B cell (primary cell): ENCODE measurements at regions not wholly inside any gene's neighbourhood (a gene's known extent, or its start where the extent isn't known, plus 50 kb on each side); places are given as distances from the start of the nearest gene placed in this dataset.

Source experiments
- ATAC-seq: fragments of 200-7000 bp; cut with Tn5 transposase; one replicate; pipeline ENCODE4 v1.10.0; 2021; ENCODE audit warnings: low read depth, mild to moderate bottlenecking, moderate number of reproducible peaks, moderate library complexity
- CTCF ChIA-PET: fragments of 350-600 bp; sonication (Branson Sonifier 250); formaldehyde crosslinking; loops from one replicate; lab custom pipeline; 2021; ENCODE audit warnings: antibody characterized with exemption, inconsistent platforms; lab: Charles Lee
- POLR2A ChIA-PET: fragments of 350-600 bp; sonication (Branson Sonifier 250); formaldehyde crosslinking; loops from one replicate; lab custom pipeline; 2021; ENCODE audit warnings: antibody characterized with exemption; lab: Charles Lee
- DNase-seq: peaks from one replicate; pipeline ENCODE4 v3.0.0; 2013
- H2AFZ ChIP-seq: 2 replicates; pipeline ENCODE4 v1.6.1; 2012; ENCODE audit warnings: mild to moderate bottlenecking, low read depth, low read length; ENCODE audit not compliant: insufficient read depth, poor library complexity, severe bottlenecking
- H3K27ac ChIP-seq, 2 donors: 1 replicate in 1 of 2; 2 replicates in 1 of 2; pipeline ENCODE4 v1.5.1; 2012 to 2013; ENCODE audit warnings: low read length in 2 of 2, mild to moderate bottlenecking in 2 of 2, moderate library complexity in 1 of 2
- H3K27me3 ChIP-seq, 4 experiments: fragments of 200-600 bp in 1 of 4; sonication (generic) in 1 of 4; replicated peaks in 1 of 4; 1 replicate in 2 of 4; 2 replicates in 2 of 4; pipeline versions ENCODE4 v1.6.1 to v1.7.0; 2013 to 2016; ENCODE audit warnings: low read length in 3 of 4, mild to moderate bottlenecking in 2 of 4, mixed read lengths in 1 of 4, moderate library complexity in 1 of 4; ENCODE audit not compliant: insufficient read depth in 4 of 4, control insufficient read depth in 3 of 4; ENCODE audit errors: control extremely low read depth in 1 of 4
- H3K36me3 ChIP-seq, 2 experiments: replicated peaks in 1 of 2; 1 replicate in 1 of 2; 2 replicates in 1 of 2; pipeline versions ENCODE4 v1.6.1 to v1.7.1; 2013; ENCODE audit warnings: low read length in 1 of 2; ENCODE audit not compliant: insufficient read depth in 2 of 2, control insufficient read depth in 1 of 2; ENCODE audit errors: control extremely low read depth in 1 of 2, extremely low read depth in 1 of 2
- H3K4me1 ChIP-seq, 2 donors: fragments of 200-600 bp in 1 of 2; sonication (generic) in 1 of 2; 1 replicate in 1 of 2; 2 replicates in 1 of 2; pipeline versions ENCODE4 v1.5.1 to v1.6.1; 2013 to 2017; ENCODE audit warnings: low read length in 2 of 2; ENCODE audit not compliant: control insufficient read depth in 2 of 2, insufficient read depth in 2 of 2
- H3K4me2 ChIP-seq: replicated peaks from 2 replicates; pipeline ENCODE3; 2012; ENCODE audit warnings: mild to moderate bottlenecking, low read depth, low read length; ENCODE audit not compliant: poor library complexity, severe bottlenecking
- H3K4me3 ChIP-seq, 5 experiments: fragments of 200-600 bp in 1 of 5; sonication (generic) in 1 of 5; 1 replicate in 3 of 5; 2 replicates in 2 of 5; pipeline versions ENCODE4 v1.5.1 to v1.7.0; 2011 to 2016; ENCODE audit warnings: low read length in 4 of 5, mild to moderate bottlenecking in 4 of 5, low read depth in 2 of 5, control low read depth in 1 of 5, moderate library complexity in 1 of 5; ENCODE audit not compliant: insufficient read depth in 1 of 5; ENCODE audit errors: control extremely low read depth in 1 of 5, extremely low read depth in 1 of 5
- H3K79me2 ChIP-seq: fragments of 200-600 bp; sonication (generic); one replicate; pipeline ENCODE4 v1.6.0; 2016; ENCODE audit warnings: low read length; ENCODE audit not compliant: control insufficient read depth, insufficient read depth
- H3K9ac ChIP-seq: fragments of 200-600 bp; sonication (generic); 2 replicates; pipeline ENCODE4 v1.6.1; 2017; ENCODE audit warnings: mild to moderate bottlenecking, low read length, moderate library complexity
- H3K9me3 ChIP-seq, 3 donors: one replicate each; pipeline versions ENCODE4 v1.6.1 to v1.7.1; 2013; ENCODE audit warnings: low read length in 2 of 3; ENCODE audit not compliant: control insufficient read depth in 2 of 3, insufficient read depth in 1 of 3; ENCODE audit errors: control extremely low read depth in 1 of 3
- H4K20me1 ChIP-seq: 2 replicates; pipeline ENCODE4 v1.6.0; 2012; ENCODE audit warnings: mild to moderate bottlenecking, low read length; ENCODE audit not compliant: insufficient read depth, control insufficient read depth, poor library complexity, severe bottlenecking
- H3K27ac Mint-ChIP-seq: one replicate; pipeline ENCODE4 v1.8.0; 2021; ENCODE audit warnings: mixed read lengths
- H3K27me3 Mint-ChIP-seq: one replicate; pipeline ENCODE4 v1.8.0; 2021; ENCODE audit warnings: mixed read lengths
- H3K4me1 Mint-ChIP-seq: one replicate; pipeline ENCODE4 v1.8.0; 2021; ENCODE audit warnings: mixed read lengths
- H3K4me3 Mint-ChIP-seq: one replicate; pipeline ENCODE4 v1.8.0; 2021; ENCODE audit warnings: mixed read lengths
- H3K9me3 Mint-ChIP-seq: one replicate; pipeline ENCODE4 v1.8.0; 2022; ENCODE audit warnings: mixed read lengths; ENCODE audit not compliant: insufficient read depth
- EZH2 ChIP-seq: IDR thresholded peaks from 2 replicates; pipeline ENCODE4 v1.6.1; 2012; ENCODE audit warnings: borderline replicate concordance, low read depth, mild to moderate bottlenecking, moderate library complexity, low read length; ENCODE audit not compliant: insufficient read depth, poor library complexity, severe bottlenecking
- WGBS: methylation state at CpG from one replicate; pipeline ENCODE4 v1.1.5; 2013; ENCODE audit warnings: missing lambda C conversion rate; ENCODE audit not compliant: insufficient coverage; 5-methylcytosine and 5-hydroxymethylcytosine counted together
- intact Hi-C: fragments of 100-400 bp; cut with micrococcal nuclease; formaldehyde crosslinking; loops from one replicate; pipeline ENCODE4 v1.10.0; 2022
- TF ChIP-seq, protein P1 (sequence below): fragments of 200-600 bp; IDR thresholded peaks from one replicate; pipeline ENCODE4 v1.8.0; 2022; ENCODE audit warnings: antibody characterized with exemption, mild to moderate bottlenecking

DNA sequence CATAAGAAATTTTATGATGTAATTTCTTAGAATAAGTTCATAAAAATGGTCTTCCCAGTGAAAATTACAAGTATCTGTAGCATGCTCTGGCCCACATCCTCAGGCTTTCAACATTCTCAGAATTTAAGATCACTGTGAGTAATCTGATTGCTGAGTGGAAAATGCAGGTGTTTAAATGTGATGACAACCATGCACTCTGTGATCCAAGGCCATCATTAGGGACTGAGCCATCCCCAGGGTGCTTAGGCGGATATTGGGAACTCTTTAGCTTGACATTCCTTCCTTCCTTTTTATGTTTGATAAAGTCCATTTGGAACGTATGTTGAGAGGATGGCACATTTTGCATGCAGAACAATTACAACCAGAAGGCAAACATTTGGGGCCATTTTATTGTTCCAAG is 95.5 kb downstream of the ARL4C start:
- ATAC-seq (no peak), DNase-seq (no peak)
- H3K4me1 Mint-ChIP-seq, result peaks cover 11% of the 10 kb centered on the region
- no peak overlapping the region for H3K9ac ChIP-seq
- H2AFZ ChIP-seq, result no peak overlapping the region
- H3K4me3 Mint-ChIP-seq, result no peak overlapping the region
- intact Hi-C loops, result no loop called here
- no peaks in the 10 kb centered on the region for H3K27me3 ChIP-seq
- H3K9me3 Mint-ChIP-seq, result no peaks in the 10 kb centered on the region
- H3K27me3 Mint-ChIP-seq, result peaks cover 8% of the 10 kb centered on the region
- 100% methylated on average over 1 of the region's 2 CpGs for WGBS
- H3K79me2 ChIP-seq, result no peaks in the 10 kb centered on the region
- H4K20me1 ChIP-seq, result no peaks in the 10 kb centered on the region
- POLR2A ChIA-PET, result interaction anchor here (0.6 kb wide), 1 partner anchor 34 kb away, joined by 4 read pairs; no protein-coding TSS in a partner anchor
- H3K4me3 ChIP-seq, result no peak overlapping the region
- TF ChIP-seq, protein P1, sequence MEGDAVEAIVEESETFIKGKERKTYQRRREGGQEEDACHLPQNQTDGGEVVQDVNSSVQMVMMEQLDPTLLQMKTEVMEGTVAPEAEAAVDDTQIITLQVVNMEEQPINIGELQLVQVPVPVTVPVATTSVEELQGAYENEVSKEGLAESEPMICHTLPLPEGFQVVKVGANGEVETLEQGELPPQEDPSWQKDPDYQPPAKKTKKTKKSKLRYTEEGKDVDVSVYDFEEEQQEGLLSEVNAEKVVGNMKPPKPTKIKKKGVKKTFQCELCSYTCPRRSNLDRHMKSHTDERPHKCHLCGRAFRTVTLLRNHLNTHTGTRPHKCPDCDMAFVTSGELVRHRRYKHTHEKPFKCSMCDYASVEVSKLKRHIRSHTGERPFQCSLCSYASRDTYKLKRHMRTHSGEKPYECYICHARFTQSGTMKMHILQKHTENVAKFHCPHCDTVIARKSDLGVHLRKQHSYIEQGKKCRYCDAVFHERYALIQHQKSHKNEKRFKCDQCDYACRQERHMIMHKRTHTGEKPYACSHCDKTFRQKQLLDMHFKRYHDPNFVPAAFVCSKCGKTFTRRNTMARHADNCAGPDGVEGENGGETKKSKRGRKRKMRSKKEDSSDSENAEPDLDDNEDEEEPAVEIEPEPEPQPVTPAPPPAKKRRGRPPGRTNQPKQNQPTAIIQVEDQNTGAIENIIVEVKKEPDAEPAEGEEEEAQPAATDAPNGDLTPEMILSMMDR, result no peak
- no peak for TF ChIP-seq EZH2
- H3K4me1 ChIP-seq, result peaks cover 7 to 9% of the 10 kb centered on the region in 2 donors
- H3K36me3 ChIP-seq, result no peaks in the 10 kb centered on the region
- H3K27ac Mint-ChIP-seq, result no peak overlapping the region
- CTCF ChIA-PET, result no interaction called here
- no peak overlapping the region for H3K4me2 ChIP-seq
- no peaks in the 10 kb centered on the region for H3K9me3 ChIP-seq
- no peak overlapping the region for H3K27ac ChIP-seq

DNA sequence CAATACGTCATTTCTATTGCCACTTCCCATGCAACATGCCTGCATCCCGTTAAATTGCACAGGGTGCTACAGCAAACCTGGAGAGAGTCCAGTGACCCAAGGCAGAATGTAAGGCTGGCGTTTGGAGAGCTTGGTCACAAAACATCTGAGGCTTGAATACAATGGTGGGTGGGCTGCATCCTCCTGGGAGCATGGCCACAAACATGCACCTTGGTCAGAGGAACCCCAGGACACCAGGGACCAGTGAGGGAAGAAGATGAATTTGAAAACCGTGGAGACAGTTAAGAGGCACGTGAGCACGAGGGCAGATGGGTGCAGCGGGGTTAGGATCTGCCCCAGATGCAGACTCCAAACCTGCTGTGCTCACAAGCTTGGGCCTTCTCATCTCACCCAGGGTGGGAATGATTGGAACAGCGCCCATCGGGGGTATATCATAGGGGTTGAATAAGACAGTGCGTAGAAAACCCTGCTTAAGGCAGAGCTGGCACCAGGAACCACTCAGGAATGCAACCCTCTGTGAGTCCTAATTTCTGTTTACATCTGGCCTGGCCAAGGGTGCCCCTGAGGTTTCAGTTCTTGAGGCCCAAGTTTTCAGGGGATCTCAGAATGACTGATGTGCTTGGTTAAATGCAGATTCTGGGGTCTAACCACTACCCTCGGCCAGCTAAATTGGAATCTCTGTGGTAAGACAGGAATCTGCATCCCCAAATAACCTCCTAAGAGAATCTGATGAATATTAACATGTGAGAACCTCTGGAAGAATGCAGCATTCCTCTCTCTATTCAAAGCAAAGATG is 97.2 kb downstream of the ARL4C start:
- Histone ChIP-seq H3K27ac (no peak overlapping the region), H3K4me1 (no peaks in the 10 kb centered on the region), H3K27me3 (no peaks in the 10 kb centered on the region), H2AFZ (no peak overlapping the region), H3K36me3 (no peaks in the 10 kb centered on the region), H3K4me3 (no peak overlapping the region), H3K9ac (no peak overlapping the region), H3K4me2 (no peak overlapping the region), H3K79me2 (no peaks in the 10 kb centered on the region), H3K9me3 (no peaks in the 10 kb centered on the region), H4K20me1 (no peaks in the 10 kb centered on the region)
- ATAC-seq (no peak), DNase-seq (no peak)
- ChIA-PET POLR2A (interaction anchor here (0.7 kb wide), 1 partner anchor 86 kb away, joined by 3 read pairs; no protein-coding TSS in a partner anchor), CTCF (no interaction called here)
- H3K4me1 Mint-ChIP-seq, result peaks cover under 1% of the 10 kb centered on the region
- intact Hi-C loops, result no loop called here
- TF ChIP-seq, protein P1, result no peak
- no peak for TF ChIP-seq EZH2
- peaks cover 4% of the 10 kb centered on the region for H3K27me3 Mint-ChIP-seq
- H3K4me3 Mint-ChIP-seq, result no peak overlapping the region
- WGBS, result 85% methylated on average over 10 of the region's 11 CpGs
- H3K9me3 Mint-ChIP-seq, result no peaks in the 10 kb centered on the region
- H3K27ac Mint-ChIP-seq, result no peak overlapping the region
